ENCODE measurements at regions not wholly inside any gene's neighbourhood (a gene's known extent, or its start where the extent isn't known, plus 50 kb on each side); places are given as distances from the start of the nearest gene placed in this dataset.

DNA sequence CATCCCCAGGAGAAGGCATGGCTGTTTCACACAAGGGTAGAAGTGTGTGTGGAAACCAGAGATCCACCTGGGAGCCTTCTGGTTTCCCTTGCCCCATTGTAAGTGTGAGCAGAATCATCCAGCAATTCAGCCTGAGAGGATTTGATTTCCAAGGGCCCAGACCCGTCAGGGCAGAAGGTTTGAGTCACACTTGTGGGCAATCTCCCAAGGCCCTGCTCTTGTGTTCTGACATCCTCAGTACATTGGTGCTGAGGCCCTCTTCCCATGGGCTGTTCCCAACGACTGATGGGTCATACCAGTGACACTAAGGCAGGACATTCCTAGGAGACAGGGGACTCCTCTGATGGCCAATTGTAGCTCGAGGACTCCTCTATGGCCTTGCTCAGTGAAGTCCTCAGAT lies 58.2 kb upstream of the POLR1H start:
- intact Hi-C loops (cut with micrococcal nuclease; ENCODE audit: unreplicated experiment) (no loop called here), in situ Hi-C loops (cut with HindIII; ENCODE audit: extremely low pct_ligation_motif_present, low pct_unique_long_range_greater_than_20kb) (loop anchor here (10.0 kb wide), 1 partner anchor 258 kb away; no protein-coding TSS in a partner anchor)
- Histone ChIP-seq H4K20me1 (ENCODE audit: insufficient read depth, low read length) (no peaks in the 10 kb centered on the region; the same call in 1 of the 2 replicates), H2AFZ (ENCODE audit: low read length) (no peak overlapping the region), H3K4me1 (ENCODE audit: insufficient read depth, low read length) (peaks cover 26% of the 10 kb centered on the region), H3K9me3 (ENCODE audit: low read length) (no peaks in the 10 kb centered on the region), H3K4me2 (ENCODE audit: low read depth, low read length) (no peak overlapping the region), H3K36me3 (replicated peaks in 1 of 2; ENCODE audit: control insufficient read depth in 1 of 2, insufficient read depth in 2 of 2, low read length in 2 of 2) (no peaks in the 10 kb centered on the region), H3K79me2 (ENCODE audit: insufficient read depth, low read length) (no peaks in the 10 kb centered on the region), H3K27ac (ENCODE audit: extremely low read length, insufficient read depth, low read length) (no peak overlapping the region), H3K4me3 (replicated peaks in 1 of 3; ENCODE audit: insufficient read depth in 1 of 3, low read depth in 2 of 3, low read length in 3 of 3) (no peak overlapping the region), H3K27me3 (ENCODE audit: control insufficient read depth in 1 of 2, insufficient read depth in 2 of 2, low read length in 2 of 2) (no peaks in the 10 kb centered on the region; a peak in 1 of 5 replicates), H3K9ac (ENCODE audit: insufficient read depth, low read depth, low read length) (no peak overlapping the region)
- TF ChIP-seq ZBTB3 (CRISPR knock-in tag; IDR thresholded peaks at IDR 0.05; ENCODE audit: borderline replicate concordance, low read depth) (no peak), MYC (CRISPR knock-in tag; IDR thresholded peaks at IDR 0.05; ENCODE audit: borderline replicate concordance) (no peak), ZSCAN29 (CRISPR knock-in tag; conservative IDR thresholded peaks at IDR 0.05) (no peak), ZKSCAN8 (CRISPR knock-in tag; IDR thresholded peaks at IDR 0.05; ENCODE audit: borderline replicate concordance) (no peak), FOXK1 (CRISPR knock-in tag; IDR thresholded peaks at IDR 0.05; ENCODE audit: borderline replicate concordance, low read depth) (no peak), ZNF446 (CRISPR knock-in tag; IDR thresholded peaks at IDR 0.05) (no peak), ZNF616 (CRISPR knock-in tag; IDR thresholded peaks at IDR 0.05; ENCODE audit: low read depth) (no peak), GABPB1 (CRISPR knock-in tag; IDR thresholded peaks at IDR 0.05) (no peak), ZNF569 (CRISPR knock-in tag; IDR thresholded peaks at IDR 0.05; ENCODE audit: borderline replicate concordance) (no peak), KAT7 (CRISPR knock-in tag; IDR thresholded peaks at IDR 0.05; ENCODE audit: borderline replicate concordance) (no peak), MTF1 (CRISPR knock-in tag; IDR thresholded peaks at IDR 0.05) (no peak), THAP11 (CRISPR knock-in tag; IDR thresholded peaks at IDR 0.05) (no peak), RARG (CRISPR knock-in tag; IDR thresholded peaks at IDR 0.05; ENCODE audit: low read depth) (no peak), SRF (IDR thresholded peaks at IDR 0.05; ENCODE audit: low read depth, low read length) (no peak)
- ChIA-PET CTCF (ENCODE audit: low intra/inter-chr PET ratio, low total read pairs) (no interaction called here), POLR2A (no interaction called here)
- BruUV-seq (replicated peaks): no TSS peak
- no peak for FAIRE-seq
- 24% methylated on average over 2 of the region's 3 CpGs for WGBS (ENCODE audit: low lambda C conversion rate)
- no peak for ATAC-seq
- DNase-seq (ENCODE audit: low spot score): no peak

All from HepG2 (cell line).